Gastroesophageal sphincter (tissue), 4 donors: ENCODE measurements at regions not wholly inside any gene's neighbourhood (a gene's known extent, or its start where the extent isn't known, plus 50 kb on each side); places are given as distances from the start of the nearest gene placed in this dataset.

ENCODE experiments used
- ATAC-seq: fragments of 150-250 bp; one replicate; pipeline ENCODE4 v1.9.1; 2016; ENCODE audit warnings: mild to moderate bottlenecking, moderate library complexity
- H3K27ac ChIP-seq, 4 donors: fragments of 200-600 bp; sonication (generic) in 3 of 4; 1 replicate in 3 of 4; 2 replicates in 1 of 4; pipeline ENCODE4 v1.5.1; 2016 to 2019
- H3K27me3 ChIP-seq: fragments of 200-600 bp; sonication (generic); one replicate; pipeline ENCODE4 v1.5.1; 2019
- H3K36me3 ChIP-seq, 2 donors: fragments of 200-600 bp; sonication (generic); one replicate each; pipeline ENCODE4 v1.5.1; 2019; ENCODE audit warnings: control low read depth in 1 of 2
- H3K4me1 ChIP-seq, 3 donors: fragments of 200-600 bp; sonication (generic); 1 replicate in 2 of 3; 2 replicates in 1 of 3; pipeline ENCODE4 v1.5.1; 2016 to 2019; ENCODE audit warnings: control low read depth in 2 of 3
- H3K4me3 ChIP-seq, 2 donors: fragments of 200-600 bp; sonication (generic); one replicate each; pipeline ENCODE4 v1.5.1; 2019; ENCODE audit warnings: mild to moderate bottlenecking in 1 of 2, moderate library complexity in 1 of 2
- H3K9me3 ChIP-seq, 3 donors: fragments of 200-600 bp; sonication (generic); one replicate each; pipeline ENCODE4 v1.5.1; 2017 to 2019; ENCODE audit warnings: control low read depth in 2 of 3
- EP300 ChIP-seq: sonication (generic); formaldehyde crosslinking; IDR thresholded peaks from one replicate; pipeline ENCODE4 v1.6.1; 2017; ENCODE audit warnings: antibody characterized with exemption, mild to moderate bottlenecking
- POLR2A ChIP-seq, 2 donors: fragments of 450-650 bp; IDR thresholded peaks; one replicate each; pipeline ENCODE4 v1.6.1; 2017; ENCODE audit warnings: antibody characterized with exemption in 2 of 2, mild to moderate bottlenecking in 2 of 2, moderate library complexity in 1 of 2
- POLR2AphosphoS5 ChIP-seq: sonication (generic); formaldehyde crosslinking; IDR thresholded peaks from one replicate; pipeline ENCODE4 v1.6.1; 2017; ENCODE audit warnings: antibody characterized with exemption
- WGBS, 2 donors: methylation state at CpG; one replicate each; pipeline ENCODE4 v1.1.5; 2018; ENCODE audit warnings: low coverage in 1 of 2; 5-methylcytosine and 5-hydroxymethylcytosine counted together
- TF ChIP-seq, protein P1 (sequence below), 4 experiments: fragments of 200-600 bp in 2 of 4; fragments of 450-650 bp in 2 of 4; sonication (generic) in 1 of 4; IDR thresholded peaks; one replicate each; pipeline ENCODE4 v1.5.1; 2017 to 2019; ENCODE audit warnings: antibody characterized with exemption in 4 of 4, mild to moderate bottlenecking in 2 of 4, moderate library complexity in 2 of 4

DNA sequence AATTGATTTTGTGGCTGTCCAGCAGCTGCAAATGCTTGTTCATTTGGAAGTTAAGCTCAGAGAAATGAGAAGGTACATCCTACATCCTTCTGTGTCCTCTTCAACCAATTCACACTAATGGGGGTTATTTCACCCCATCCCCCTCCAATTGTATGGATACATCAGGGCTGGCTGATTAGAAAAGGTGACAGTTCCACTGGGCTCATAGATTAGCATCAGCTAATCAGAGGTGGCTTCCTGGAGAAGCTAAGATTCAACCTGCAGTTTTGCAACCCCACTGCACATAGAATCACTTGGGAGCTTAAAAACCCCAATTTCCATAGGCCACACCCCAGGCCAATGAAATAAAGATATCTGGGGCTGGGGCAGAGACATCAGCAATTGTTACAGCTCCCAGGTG is 217.7 kb upstream of the TLE3 start:
- Histone ChIP-seq H3K27ac (no peak overlapping the region), H3K4me3 (no peak overlapping the region), H3K36me3 (no peaks in the 10 kb centered on the region), H3K27me3 (no peaks in the 10 kb centered on the region), H3K4me1 (peaks cover 0 to 25% (median 1%) of the 10 kb centered on the region in 3 donors), H3K9me3 (no peaks in the 10 kb centered on the region)
- no peak for TF ChIP-seq POLR2AphosphoS5
- TF ChIP-seq, protein P1, sequence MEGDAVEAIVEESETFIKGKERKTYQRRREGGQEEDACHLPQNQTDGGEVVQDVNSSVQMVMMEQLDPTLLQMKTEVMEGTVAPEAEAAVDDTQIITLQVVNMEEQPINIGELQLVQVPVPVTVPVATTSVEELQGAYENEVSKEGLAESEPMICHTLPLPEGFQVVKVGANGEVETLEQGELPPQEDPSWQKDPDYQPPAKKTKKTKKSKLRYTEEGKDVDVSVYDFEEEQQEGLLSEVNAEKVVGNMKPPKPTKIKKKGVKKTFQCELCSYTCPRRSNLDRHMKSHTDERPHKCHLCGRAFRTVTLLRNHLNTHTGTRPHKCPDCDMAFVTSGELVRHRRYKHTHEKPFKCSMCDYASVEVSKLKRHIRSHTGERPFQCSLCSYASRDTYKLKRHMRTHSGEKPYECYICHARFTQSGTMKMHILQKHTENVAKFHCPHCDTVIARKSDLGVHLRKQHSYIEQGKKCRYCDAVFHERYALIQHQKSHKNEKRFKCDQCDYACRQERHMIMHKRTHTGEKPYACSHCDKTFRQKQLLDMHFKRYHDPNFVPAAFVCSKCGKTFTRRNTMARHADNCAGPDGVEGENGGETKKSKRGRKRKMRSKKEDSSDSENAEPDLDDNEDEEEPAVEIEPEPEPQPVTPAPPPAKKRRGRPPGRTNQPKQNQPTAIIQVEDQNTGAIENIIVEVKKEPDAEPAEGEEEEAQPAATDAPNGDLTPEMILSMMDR (IDR thresholded peaks at IDR 0.05), result no peak
- TF ChIP-seq EP300, result no peak
- no peak for TF ChIP-seq POLR2A (IDR thresholded peaks at IDR 0.05)
- no peak for ATAC-seq

GRCh38 chr15:70314688-70315087 is 217.0 kb upstream of the TLE3 start:
- Histone ChIP-seq H3K27me3 (no peaks in the 10 kb centered on the region), H3K4me1 (peaks cover 0 to 17% (median 0%) of the 10 kb centered on the region in 3 donors), H3K27ac (no peak overlapping the region), H3K36me3 (no peaks in the 10 kb centered on the region), H3K9me3 (no peaks in the 10 kb centered on the region), H3K4me3 (no peak overlapping the region)
- TF ChIP-seq, protein P1 (IDR thresholded peaks at IDR 0.05), result no peak
- no peak for TF ChIP-seq POLR2A (IDR thresholded peaks at IDR 0.05)
- TF ChIP-seq EP300, result no peak
- TF ChIP-seq POLR2AphosphoS5, result no peak
- WGBS, 2 donors, result 97 to 100% methylated on average over 3 of the region's 3 CpGs
- no peak for ATAC-seq

DNA sequence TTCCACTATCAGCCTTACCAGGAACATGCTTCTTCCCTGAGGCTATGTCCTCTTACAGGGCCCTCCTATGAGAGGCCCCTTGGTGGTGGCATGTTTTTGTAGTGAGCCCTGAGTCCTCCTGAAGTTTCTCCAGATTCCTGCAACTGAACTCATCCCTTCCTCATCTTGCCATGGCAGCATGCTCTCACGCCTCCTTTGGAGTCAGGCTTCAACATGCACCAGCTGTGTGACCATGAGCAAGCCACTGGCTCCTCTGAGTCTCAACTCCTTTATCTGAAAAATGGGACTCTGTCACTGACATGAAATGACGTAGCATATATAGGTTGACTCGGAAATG is 216.3 kb upstream of the TLE3 start:
- Histone ChIP-seq H3K36me3 (no peaks in the 10 kb centered on the region), H3K4me3 (no peak overlapping the region), H3K9me3 (no peaks in the 10 kb centered on the region), H3K4me1 (peaks cover 0 to 10% (median 0%) of the 10 kb centered on the region in 3 donors), H3K27me3 (no peaks in the 10 kb centered on the region), H3K27ac (no peak overlapping the region)
- ATAC-seq, result no peak
- TF ChIP-seq POLR2AphosphoS5 (no peak), POLR2A (IDR thresholded peaks at IDR 0.05) (no peak), EP300 (no peak)
- TF ChIP-seq, protein P1 (IDR thresholded peaks at IDR 0.05), result no peak
- 94 to 100% methylated on average over 1 to 3 of the region's 3 CpGs for WGBS, 2 donors

- Histone ChIP-seq H3K27me3 (no peaks in the 10 kb centered on the region), H3K27ac (no peak overlapping the region), H3K4me1 (peaks cover 0 to 4% (median 0%) of the 10 kb centered on the region in 3 donors), H3K4me3 (no peak overlapping the region), H3K9me3 (no peaks in the 10 kb centered on the region), H3K36me3 (no peaks in the 10 kb centered on the region)
- WGBS, 2 donors, result 91 to 94% methylated on average over 8 to 9 of the region's 9 CpGs
- TF ChIP-seq POLR2AphosphoS5, result no peak
- no peak for TF ChIP-seq EP300
- TF ChIP-seq POLR2A (IDR thresholded peaks at IDR 0.05), result no peak
- TF ChIP-seq, protein P1 (IDR thresholded peaks at IDR 0.05), result no peak
- ATAC-seq, result no peak
These were observed 215.6 kb upstream of the TLE3 start for GRCh38 chr15:70313099-70314017.

DNA sequence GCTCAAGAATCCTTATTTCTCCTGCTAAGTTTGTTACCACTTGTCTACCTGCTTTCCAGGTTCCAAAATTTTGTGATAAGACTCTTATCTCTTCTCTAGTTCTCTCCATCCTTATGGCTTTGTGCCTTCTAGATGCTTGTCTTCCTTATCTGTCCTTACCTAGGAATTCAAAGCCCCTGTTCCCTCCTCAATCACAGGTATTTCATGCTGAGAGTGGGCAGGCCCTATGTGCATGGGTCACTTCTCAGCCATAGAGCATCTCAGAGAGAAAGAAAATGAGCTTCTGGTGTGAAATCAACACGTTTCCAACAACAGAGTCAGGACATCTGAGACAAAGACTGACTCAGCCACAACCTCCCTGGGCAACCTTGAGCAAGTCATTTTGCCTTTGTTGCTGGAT is 214.1 kb upstream of the TLE3 start:
- Histone ChIP-seq H3K27ac (no peak overlapping the region), H3K4me1 (no peaks in the 10 kb centered on the region), H3K36me3 (no peaks in the 10 kb centered on the region), H3K27me3 (no peaks in the 10 kb centered on the region), H3K9me3 (no peaks in the 10 kb centered on the region), H3K4me3 (no peak overlapping the region)
- TF ChIP-seq POLR2A (IDR thresholded peaks at IDR 0.05) (no peak), EP300 (no peak), POLR2AphosphoS5 (no peak)
- TF ChIP-seq, protein P1 (IDR thresholded peaks at IDR 0.05), result no peak
- ATAC-seq, result no peak
- WGBS, 2 donors, result 75% methylated on average over 1 of the region's 1 CpG; no CpG with 5 or more reads in 1 of the 2 donors
